ENCODE measurements at regions not wholly inside any gene's neighbourhood (a gene's known extent, or its start where the extent isn't known, plus 50 kb on each side); places are given as distances from the start of the nearest gene placed in this dataset.
"Not testable (repeated sequence)": the region's sequence is repeated elsewhere in the genome, so short reads cannot be mapped to it uniquely, and the experiment has no call there.

DNA sequence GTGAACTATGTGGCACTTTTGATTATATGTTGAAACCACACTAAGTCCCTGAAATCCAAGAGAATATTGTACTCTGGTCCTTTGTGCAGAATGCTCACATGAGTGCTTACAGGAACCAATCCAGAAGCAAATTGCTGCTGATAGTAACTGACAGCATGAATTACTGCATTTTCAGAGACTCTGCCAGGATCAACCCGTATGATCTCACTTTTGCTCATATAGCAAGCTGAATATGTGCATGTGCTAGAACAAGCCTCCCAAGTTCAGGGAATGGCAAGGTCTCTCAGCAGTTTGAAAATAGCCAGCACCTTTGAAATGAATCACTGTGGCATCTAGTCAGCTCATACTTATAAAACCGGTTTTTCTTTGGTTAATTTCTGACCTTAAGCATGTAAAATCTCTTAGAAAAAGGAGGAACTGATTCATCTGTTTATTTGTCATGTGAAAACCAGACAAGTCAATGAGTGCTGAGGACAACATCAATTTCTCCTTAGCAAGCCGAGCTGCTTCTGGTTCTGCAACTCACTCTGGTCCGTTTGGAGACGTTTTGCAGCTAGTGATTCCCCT is 215.7 kb upstream of the ELL2 start:
- no peak for DNase-seq (ENCODE audit: extremely low read depth in 1 of 2, low read depth in 1 of 2)

DNA sequence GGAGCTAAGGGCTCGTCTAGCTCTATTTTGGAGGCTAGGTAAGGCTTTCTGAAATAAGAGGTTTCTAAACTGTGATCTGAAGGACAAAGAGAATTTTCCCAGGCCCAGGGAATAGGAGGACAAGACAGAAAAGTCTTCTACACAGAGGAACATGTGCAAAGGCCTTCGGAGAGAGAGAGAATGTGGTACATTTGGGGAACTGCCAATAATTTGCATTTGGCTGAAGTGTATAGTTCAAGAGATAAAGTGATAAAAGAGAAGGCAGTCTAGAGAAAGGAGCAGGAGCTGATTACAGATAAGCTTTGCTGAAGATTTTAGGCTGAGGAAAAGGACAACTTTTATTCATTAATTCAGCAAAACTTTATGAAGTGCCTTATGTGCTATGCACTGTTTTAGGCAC is 214.4 kb upstream of the ELL2 start:
- no peak for DNase-seq (ENCODE audit: extremely low read depth in 1 of 2, low read depth in 1 of 2)

DNA sequence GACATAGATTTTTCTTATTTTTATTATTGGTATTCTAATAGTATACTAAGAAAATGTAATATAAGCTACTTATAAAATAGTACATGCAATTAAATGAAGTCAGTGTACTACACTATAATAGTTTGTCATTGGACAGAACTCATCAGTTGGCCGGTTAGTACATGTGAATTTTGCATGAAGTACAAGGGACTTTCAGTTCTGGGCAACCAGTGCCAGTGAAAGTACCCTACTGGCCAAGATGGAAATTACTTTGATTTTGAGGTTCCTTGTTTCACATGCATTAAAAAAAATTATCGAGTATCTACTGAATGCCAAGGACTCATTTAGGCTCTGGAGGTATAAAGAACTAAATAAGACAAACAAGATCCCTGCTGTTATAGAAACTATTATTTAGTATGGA is 213.4 kb upstream of the ELL2 start:
- DNase-seq (ENCODE audit: extremely low read depth in 1 of 2, low read depth in 1 of 2): no peak

DNA sequence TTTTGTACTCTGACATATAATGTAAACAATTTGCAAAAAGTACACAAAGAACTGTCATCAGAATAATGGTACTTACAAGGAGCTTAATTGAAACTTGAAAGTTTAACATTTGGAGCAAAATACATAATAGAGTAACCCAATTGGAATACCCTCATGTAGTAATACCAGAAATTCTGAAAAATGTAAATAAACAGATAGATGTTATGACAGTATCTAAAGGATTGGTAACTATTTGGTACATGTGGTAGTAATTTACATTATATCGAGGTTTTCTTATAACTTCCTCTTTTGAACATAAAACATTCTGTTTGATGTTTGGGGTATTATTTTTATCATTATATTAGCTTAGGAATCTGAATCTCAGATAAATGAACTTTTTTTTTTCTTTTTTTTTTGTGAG is 211.7 kb upstream of the ELL2 start:
- DNase-seq (ENCODE audit: extremely low read depth in 1 of 2, low read depth in 1 of 2): no peak

DNA sequence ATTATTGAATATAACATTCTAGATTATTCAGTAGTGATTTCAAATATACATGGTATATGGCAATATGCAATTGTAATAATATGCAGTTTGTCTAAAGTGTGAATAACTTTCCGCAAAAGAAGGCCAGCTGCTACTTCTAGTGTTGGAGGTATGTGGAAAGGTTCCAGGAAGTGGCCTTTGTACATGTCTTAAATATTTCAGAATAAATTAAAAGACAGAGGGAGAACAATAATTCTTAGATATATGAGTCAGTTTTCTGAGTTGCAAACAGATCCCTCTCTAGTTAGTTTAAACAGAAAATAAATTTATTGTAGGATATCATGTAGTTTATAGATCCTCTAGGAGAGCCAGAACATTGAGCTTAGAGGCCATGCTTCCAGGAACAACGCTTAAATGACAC is 210.8 kb upstream of the ELL2 start:
- no peak for DNase-seq (ENCODE audit: extremely low read depth in 1 of 2, low read depth in 1 of 2)

DNA sequence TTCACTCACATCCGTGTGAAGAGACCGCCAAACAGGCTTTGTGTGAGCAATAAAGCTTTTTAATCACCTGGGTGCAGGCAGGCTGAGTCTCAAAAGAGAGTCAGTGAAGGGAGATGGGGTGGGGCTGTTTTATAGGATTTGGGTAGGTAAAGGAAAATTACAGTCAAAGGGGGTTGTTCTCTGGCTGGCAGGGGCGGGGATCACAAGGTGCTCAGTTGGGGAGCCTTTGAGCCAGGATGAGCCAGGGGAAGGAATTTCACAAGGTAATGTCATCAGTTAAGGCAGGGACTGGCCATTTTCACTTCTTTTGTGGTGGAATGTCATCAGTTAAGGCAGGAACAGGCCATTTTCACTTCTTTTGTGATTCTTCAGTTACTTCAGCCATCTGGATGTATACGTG is 210.3 kb upstream of the ELL2 start:
- DNase-seq (ENCODE audit: extremely low read depth in 1 of 2, low read depth in 1 of 2): not testable (repeated sequence)

DNA sequence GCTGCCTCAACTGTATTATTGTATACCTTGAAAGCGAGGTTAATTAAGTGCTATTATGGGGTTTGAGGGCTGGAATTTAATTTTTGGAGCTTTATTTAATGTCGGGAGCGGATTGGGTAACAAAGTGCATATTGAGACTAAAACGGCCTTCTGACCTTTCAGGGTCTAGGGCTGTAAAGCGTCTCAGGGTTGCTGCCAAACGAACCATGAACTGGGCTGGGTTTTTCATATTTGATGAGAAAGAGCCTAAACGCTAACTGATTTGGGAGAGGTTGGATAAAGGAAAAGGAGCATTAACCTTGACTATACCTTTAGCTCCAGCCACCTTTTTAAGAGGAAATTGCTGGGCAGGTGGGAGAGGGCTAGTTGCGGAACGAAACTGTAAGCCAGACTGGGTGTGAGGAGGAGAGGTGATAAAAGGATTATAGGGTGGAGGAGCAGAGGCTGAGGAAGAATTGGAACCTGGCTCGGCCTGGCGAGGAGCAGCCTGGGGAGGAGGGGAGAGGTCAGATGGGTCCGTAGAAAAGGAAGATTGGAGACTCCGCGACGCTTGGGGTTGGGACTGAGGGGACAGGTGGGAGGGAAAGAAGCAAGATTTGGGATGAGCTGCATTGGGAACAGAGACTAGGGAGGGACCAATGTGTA is 209.0 kb upstream of the ELL2 start:
- DNase-seq (ENCODE audit: extremely low read depth in 1 of 2, low read depth in 1 of 2): not testable (repeated sequence)

DNA sequence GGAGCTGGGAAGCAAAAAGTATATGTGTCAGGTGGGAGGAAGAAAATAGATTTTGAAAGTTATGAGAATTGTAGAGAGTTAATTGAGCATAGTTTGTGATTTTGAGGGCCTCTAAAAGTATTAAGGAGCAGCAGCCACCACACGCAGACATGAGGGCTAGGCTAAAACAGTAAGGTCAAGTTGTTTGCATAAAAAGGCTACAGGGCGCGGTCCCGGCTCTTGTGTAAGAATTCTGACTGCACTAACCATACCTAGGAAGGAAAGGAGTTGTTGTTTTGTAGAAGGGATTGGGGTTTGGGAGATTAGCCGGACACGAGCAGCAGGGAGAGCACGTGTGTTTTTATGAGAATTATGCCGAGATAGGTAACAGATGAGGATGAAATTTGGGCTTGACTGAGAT is 207.2 kb upstream of the ELL2 start:
- not testable (repeated sequence) for DNase-seq (ENCODE audit: extremely low read depth in 1 of 2, low read depth in 1 of 2)

DNA sequence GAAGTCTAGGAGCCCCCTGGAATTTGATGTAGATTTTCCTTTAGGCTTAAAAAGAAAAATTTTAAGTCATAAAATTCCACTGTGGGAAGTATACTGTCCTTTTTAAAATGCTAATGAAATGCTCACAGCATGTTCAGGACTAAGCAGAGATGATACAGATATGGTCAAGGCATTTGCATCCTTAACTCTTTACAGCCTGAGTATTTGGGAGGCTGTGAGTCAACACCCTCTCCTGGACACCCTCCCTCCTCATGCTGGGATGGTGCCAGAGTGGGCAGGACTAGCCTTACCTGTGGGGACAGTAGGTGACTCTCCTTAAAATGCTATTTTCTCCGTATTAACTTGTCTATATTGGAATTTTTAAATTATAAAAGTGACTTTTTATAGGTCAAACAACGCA is 197.4 kb upstream of the ELL2 start:
- no peak for DNase-seq (ENCODE audit: extremely low read depth in 1 of 2, low read depth in 1 of 2)

DNA sequence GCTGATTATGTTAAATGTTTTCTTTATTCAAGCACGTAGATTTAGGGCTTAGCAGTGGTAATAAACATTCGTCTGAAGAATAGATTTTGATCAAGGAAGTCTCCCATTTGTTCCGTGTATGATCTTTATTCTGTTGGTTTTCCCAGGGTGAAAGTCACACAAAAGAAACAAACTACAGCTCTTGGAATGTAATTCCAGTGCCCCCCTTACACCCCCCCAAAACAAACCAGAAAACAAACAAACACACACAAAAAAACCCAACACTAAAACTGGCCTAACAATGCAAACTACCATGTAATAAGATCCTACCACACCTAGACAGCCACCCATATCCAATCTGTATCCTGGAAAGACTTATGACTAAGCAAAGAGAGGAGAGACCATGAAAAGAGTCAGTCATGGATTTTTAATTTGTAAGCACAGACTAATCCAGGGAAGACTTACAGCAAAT is 196.2 kb upstream of the ELL2 start:
- DNase-seq (ENCODE audit: extremely low read depth in 1 of 2, low read depth in 1 of 2): no peak

DNA sequence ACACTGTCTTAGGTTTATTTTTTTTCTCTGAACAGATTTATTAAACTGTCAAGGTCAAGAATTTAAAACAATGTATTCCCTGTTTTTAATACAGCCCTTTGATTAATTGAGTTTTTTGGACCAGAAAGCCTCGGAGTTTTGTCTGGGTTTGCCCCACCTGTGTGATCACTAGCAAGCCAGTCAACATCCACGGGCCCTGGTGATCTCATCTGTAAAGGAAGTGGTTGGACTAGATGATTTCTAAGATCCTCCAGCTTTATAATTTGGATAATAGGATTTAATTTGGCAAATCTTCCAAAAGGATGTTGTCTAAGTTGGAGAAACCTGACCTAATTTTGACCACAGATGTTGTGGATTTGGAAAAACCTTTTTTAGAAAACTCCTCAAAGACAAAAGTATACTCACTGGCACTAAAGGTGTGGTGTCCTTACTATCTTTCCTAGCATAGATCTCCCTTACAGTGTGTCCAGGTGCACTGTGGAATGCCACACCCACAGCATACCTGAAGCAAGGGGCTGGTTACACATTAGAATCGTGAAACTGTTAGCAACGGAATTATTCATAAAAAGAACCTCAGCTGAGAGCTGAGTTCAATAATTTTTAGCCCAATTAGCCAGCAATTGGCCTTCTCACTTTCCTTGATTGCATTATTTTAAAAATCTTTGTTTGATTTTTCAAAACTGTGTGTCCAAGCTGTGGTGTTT is 195.6 kb upstream of the ELL2 start:
- no peak for DNase-seq (ENCODE audit: extremely low read depth in 1 of 2, low read depth in 1 of 2)

DNA sequence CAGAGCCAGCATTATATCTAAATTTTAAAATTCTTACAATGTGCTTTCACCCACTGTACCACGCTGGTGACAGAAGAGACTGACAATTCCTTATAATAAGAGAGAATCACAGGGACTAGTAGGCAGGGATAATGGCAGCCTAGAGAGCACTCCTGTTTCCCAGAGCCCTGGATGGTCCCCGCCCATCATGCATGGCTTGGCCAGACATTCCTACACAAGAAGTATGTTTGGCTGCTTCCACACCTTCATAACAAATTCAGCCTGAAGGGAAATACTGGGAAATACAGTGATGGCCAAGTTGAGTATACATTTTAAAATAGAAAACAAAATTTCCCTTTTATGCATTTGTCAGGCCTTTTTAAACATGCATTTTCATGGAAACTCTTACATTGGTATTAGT is 193.5 kb upstream of the ELL2 start:
- DNase-seq (ENCODE audit: extremely low read depth in 1 of 2, low read depth in 1 of 2): no peak

DNA sequence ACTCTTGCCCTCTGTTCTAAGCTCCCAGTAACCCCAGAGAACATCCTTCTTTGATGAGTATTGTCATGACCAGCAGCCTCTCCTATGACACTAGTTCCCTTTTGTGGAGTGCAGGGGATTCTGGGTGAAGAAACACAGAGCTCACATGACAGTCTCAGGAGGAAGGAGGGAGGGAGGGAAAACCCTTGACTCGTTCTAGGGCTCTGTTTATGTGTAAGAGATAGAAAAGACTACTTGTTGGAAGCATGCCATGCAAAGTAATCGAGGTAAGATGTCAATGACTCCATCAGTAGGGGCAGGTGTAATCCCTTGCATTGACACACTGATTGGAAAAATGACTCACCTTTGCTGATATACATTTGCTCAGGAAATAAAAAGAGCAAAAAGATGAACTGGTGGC is 190.2 kb upstream of the ELL2 start:
- no peak for DNase-seq (ENCODE audit: extremely low read depth in 1 of 2, low read depth in 1 of 2)

DNA sequence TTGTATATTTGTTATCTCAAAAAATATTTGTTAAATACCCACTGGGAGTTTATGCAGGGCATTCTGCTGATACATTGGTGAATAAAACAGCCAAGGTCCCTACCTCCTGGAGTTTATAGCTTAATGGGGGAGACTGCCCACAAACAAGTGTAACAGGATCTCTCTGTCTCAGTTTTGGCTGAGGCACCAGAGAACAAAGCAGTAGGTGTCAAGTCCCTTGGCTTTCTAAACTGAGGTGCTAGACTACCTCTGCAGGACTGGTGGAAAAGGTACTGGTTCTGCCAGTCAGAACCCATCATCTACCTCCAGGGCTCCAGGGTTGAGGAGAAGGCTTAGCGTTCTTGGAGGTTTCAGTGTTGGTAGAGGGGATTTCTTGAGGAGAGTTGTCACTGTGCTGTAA is 188.4 kb upstream of the ELL2 start:
- DNase-seq (ENCODE audit: extremely low read depth in 1 of 2, low read depth in 1 of 2): no peak

DNA sequence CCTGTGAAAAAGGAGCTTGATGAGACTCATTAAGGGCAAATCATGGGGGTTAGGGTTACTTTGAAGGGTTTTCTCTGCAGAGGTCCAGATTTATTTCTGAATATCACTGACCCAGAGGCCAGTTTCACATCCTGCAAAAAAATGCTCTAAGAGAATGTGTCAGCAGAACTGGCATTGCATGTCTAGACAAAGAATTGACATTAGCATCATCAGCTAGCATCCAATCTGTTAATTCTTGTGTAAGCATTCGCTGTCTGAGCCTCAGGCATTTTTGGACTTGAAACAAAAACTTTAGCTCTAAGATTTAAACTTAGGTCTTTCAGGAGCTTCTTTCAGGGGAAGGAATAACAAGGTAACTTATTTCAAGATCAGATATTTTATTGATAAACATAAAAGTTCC is 187.9 kb upstream of the ELL2 start:
- DNase-seq (ENCODE audit: extremely low read depth in 1 of 2, low read depth in 1 of 2): no peak

DNA sequence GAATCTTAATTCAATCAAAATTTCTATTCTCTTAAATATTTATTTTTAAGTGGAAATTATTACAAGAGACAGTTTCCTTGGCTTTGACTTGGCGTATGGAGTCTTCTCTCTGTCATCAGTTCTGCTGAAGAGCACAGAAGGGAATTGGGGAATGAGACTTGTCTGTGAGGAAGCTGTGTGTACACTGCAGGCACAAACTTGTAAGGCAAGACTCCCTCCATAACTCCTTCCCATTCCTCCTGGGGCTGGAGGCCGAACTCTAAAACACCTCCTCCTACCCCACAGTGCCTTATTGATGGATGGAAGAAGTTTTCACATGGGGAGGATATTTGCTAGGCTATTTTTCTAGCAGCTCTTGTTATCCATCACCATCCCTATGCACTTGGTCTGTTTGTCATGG is 187.4 kb upstream of the ELL2 start:
- no peak for DNase-seq (ENCODE audit: extremely low read depth in 1 of 2, low read depth in 1 of 2)

DNA sequence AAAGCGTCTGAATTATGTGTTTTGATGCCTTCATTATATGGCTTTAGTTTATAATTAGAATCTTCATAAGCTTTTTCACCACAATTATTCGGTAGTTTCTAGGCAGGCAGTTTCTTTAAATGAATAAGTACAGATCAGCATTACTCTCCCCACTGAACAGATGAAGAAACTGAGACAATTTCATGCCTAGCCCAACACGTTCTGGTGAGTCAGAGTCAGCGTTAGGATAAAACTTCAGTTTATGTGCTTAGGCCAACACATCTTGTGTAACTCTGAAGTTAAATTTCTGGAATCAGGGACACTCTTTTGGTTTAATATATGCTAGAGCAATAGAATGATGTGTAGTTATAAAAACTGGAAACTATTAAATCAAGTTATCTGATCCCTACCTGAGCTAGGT is 186.7 kb upstream of the ELL2 start:
- no peak for DNase-seq (ENCODE audit: extremely low read depth in 1 of 2, low read depth in 1 of 2)

DNA sequence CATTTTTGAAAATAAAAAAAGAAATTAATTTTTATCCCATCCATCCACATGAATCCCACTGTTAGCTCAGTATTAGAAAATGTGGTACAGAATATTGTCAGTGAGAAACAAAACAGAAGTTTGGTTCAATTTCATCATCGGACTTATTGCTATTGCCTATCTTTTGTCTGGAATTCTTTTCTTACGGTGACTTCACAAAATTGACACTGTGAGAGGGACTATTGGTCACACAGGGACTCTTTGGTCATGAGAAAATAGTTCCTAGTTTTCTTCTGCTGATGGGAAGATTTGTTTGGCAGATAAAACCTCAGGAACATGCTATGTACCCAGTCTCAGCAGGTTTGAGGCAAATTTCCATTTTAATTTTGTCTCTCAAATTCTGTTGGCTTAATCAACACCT is 186.2 kb upstream of the ELL2 start:
- DNase-seq (ENCODE audit: extremely low read depth in 1 of 2, low read depth in 1 of 2): no peak

DNA sequence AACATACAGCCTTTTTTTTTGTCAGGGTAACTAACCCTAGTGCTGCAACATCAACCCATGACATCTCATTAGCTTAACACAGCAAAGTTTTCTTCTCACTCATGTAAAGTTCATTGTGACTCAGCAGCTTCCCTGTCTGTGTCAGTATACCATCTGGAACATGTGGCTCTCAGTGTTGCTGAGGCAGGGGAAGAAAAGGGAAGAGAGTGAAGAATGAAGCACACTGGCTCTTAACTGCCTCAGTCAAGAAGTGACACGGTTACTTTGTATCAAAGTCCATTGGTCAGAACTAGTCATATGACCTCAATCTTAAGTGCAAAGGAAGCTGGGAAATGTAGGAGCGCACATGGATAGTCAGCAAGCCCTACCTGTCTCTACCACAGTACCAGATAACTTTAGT is 185.0 kb upstream of the ELL2 start:
- no peak for DNase-seq (ENCODE audit: extremely low read depth in 1 of 2, low read depth in 1 of 2)

DNA sequence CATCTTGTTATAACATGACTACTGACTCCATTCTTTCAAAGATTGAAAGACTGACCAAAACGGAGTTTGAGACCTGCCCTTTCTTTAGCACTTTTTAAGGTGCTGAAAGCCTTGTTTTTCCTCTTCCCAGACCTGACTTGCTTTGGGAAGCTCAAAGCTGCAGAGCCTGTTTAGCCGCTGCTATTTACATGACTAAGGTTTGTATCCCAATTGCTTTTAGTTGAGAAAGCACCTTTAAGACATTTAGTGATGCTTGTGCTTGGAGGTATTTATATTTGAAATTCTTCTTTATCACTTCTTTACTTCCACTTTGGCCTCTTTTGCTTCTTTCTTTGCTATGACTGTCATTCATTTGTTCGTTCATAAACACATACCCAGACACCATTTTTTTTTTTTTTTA is 182.6 kb upstream of the ELL2 start:
- DNase-seq (ENCODE audit: extremely low read depth in 1 of 2, low read depth in 1 of 2): no peak

DNA sequence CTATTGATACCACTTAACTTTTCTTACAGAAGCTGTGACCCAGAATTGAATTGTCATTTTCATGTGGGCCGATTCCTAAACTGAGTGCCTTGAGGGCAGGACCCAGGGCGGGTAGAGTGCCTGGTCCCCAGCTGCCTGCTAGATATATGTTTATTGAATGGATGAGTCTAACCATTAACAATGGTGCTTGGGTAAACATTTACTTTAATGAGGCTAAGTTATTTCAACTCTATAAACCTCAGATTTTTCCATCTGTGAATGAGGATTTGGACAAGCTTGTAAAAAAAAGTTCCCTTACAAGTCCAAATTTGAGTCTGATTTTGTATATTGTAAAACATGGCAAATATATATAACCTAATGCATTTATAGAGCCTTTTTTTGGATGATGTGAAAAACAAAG is 181.8 kb upstream of the ELL2 start:
- no peak for DNase-seq (ENCODE audit: extremely low read depth in 1 of 2, low read depth in 1 of 2)

DNA sequence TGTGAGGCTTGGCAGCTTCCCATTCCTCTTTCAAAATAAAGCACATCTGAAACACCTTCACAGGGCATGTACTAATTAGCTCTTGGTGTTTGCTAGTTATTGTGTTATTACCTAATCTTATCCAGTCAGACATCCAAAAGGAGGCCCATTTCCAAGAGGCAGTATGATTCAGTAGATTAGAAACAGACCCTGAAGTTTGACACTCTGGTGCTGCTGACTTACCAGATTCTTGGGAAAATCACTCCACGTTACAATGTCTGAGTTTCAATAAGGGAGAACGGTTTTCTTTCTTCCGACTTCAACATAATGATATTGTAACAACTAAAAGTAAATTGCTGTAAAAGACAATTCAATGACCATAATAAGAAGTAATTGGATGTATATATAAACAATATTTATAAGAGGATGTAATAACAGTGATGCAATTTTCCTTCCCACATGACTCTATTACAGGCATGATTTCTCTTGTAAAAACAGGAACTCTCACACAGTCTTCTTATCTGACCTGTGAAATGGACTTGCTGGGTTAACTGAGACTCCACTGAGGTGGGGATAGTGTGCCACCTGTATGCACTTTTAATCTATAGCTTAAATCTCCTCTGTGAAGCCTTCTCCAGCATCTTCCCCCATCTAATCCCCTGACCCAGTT is 181.3 kb upstream of the ELL2 start:
- no peak for DNase-seq (ENCODE audit: extremely low read depth in 1 of 2, low read depth in 1 of 2)
